HG03571 (cell line): ENCODE measurements at regions not wholly inside any gene's neighbourhood (a gene's known extent, or its start where the extent isn't known, plus 50 kb on each side); places are given as distances from the start of the nearest gene placed in this dataset.
"Not testable (repeated sequence)": the region's sequence is repeated elsewhere in the genome, so short reads cannot be mapped to it uniquely, and the experiment has no call there.

Source experiments
- ATAC-seq: cut with Tn5 transposase; IDR thresholded peaks from one replicate; pipeline ENCODE4 v1.9.1; 2021; ENCODE audit not compliant: unreplicated experiment

DNA sequence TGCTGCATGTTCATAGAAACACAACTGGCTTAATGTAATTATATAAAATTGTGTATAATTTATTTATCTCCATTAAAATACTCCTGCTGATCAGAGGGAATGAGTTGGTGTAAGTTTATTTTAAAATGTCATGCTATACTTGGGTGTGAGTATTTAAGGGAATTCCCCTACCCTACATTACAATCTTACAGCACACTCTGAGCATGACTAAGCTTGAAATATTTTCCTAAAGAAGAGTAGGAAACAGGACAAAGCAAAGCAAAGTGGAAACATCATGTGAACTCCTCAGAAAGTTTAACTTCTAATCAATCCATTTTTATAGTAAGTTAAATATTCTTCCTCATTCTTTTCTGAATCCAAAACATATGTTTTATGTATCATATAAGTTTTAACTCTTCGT is 1271.3 kb downstream of the EFNA5 start:
- no peak for ATAC-seq

DNA sequence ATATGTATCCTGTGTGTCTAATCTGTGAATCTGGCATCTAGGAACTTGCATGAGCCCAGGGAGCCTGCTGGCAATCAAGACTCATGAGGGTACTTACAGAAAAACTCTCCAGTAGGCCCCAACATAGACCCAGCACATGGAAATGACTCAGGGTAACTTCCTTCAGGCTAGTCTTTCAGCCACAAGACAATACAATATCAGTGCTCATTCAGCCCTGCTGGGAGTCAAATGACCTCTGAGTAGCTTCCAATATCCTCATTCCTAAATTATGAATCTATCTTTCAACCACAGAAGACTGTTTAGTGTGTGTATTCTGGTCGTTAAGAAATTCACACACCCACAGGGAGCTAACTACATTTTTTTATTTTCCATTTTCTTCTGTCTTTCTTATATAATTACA is 1273.0 kb downstream of the EFNA5 start:
- ATAC-seq = no peak

DNA sequence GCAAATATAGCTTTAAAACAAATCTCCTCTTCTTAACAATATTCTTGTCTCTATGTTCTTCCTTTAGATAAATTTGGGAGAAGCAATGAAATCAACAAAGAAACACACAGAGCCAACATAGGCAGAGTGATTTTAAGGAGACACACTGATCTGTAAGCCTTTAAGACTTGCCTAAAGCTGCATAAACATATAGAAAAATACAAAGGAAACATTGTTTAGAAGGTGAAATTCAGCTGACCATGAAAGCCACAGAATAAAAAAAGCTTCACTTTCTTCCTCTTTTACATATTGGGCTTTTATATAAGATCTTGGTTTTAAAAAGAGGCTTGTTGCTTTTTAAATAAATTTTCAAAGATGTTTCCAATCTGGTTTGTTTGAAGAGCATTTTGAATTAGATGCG is 1277.5 kb downstream of the EFNA5 start:
- no peak for ATAC-seq

GRCh38 chr5:106392766-106393165 is 1278.0 kb downstream of the EFNA5 start:
- ATAC-seq = no peak

GRCh38 chr5:106387767-106388166 is 1283.0 kb downstream of the EFNA5 start:
- ATAC-seq = not testable (repeated sequence)

DNA sequence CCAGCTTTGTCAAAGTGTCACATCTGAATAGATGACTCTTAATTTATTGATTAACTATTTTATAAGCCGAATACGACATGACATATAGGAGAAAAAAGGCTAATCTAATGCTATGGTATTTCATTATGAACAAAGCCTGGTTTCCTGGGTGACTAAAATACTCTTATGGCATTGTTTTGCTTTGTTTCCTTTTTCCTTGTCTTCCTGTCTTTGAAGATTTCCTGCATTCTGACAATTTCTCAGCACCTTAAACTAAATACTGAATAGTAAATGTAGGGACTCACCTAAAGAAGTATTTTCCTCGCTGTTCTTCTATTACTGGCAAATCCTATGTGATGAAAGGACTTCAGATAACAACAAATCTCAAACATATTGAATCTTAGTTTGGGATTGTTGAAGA is 1284.5 kb downstream of the EFNA5 start:
- ATAC-seq = no peak

- no peak for ATAC-seq
Measured at GRCh38 chr5:106380736-106381135, 1290.0 kb downstream of the EFNA5 start.

DNA sequence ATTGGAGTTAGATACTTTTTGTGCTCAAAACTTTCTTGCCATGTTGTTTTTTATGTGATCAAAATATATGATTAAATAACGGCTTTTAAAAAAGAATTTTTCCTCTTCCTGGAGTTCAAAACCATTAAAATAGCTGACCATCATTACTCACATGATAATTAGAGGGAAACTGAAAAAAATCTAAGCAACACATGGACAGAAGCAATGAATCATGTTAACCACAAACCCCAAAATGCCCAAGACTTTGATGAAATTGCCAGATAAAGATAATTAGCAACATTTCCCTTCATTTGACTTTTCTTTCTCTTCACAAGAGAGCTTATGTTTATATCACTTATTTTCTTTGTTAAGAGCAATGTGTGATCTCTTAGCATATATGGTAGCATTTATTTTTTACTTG is 1294.2 kb downstream of the EFNA5 start:
- ATAC-seq = no peak

GRCh38 chr5:106374956-106375355 is 1295.8 kb downstream of the EFNA5 start:
- ATAC-seq = no peak

DNA sequence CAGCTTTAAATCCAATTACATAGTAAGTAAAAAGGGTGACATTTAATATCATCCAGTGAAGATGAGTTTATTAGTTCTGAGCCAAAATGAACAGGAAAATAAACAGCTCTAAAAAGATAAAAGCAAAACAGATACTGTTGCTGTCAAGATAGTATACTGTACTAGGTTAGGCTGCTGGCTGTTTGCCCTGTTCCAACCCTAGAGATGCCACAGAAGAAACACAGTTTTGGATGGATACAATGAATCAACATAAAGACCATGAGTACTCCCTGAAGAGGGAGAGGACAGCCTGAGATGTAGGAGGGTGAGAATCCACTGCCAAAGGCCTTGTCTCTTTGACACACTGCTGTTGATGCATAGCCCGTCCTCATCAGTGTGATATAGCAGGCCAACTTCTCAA is 1302.7 kb downstream of the EFNA5 start:
- ATAC-seq = no peak

DNA sequence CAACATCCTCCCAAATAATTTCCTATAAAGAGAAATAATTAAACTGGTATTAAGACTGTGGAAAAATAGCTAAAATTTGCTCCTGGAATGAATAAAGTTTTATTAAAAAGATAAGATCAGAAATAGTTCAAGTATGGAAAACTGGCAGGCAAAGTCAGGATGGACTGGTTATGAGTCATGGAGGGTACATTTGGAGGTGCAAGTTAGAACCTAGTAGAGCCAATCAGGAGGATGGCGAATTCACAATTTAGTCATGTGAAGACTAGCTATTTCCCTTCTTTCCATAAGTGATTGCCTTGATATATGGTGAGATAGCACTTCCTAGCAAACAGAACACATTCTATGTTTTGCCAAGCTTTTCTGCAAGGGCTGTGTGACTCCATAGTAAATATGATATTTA is 1303.5 kb downstream of the EFNA5 start:
- ATAC-seq = no peak

DNA sequence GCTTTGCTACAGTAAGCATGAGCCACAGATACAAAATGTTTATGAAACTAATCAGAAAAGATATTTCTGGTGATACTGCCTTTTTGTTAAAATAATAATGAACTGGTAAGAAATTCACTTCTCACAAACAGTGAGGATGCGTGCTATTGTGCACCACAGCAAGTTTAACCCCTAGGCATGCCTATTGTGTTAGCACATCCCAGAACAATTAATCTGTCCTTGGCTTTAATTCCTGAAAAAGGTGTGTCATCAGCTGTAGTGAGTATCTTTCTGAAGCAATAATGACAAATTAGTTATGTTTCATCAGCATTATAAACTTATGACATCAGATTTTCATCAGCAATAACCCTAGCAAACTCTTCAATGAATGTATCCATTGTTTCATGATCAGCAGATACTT is 1307.2 kb downstream of the EFNA5 start:
- ATAC-seq = no peak

- no peak for ATAC-seq
Measured at GRCh38 chr5:106361905-106362304, 1308.8 kb downstream of the EFNA5 start.

- ATAC-seq = no peak
Measured at GRCh38 chr5:106331415-106331814, 1339.3 kb downstream of the EFNA5 start.

GRCh38 chr5:106324356-106324755 is 1346.4 kb downstream of the EFNA5 start:
- no peak for ATAC-seq

GRCh38 chr5:106321242-106321641 is 1349.5 kb downstream of the EFNA5 start:
- ATAC-seq = no peak

- ATAC-seq = no peak
Measured at GRCh38 chr5:106314221-106314824, 1356.4 kb downstream of the EFNA5 start.

GRCh38 chr5:106312360-106312759 is 1358.4 kb downstream of the EFNA5 start:
- no peak for ATAC-seq

- no peak for ATAC-seq
Measured at GRCh38 chr5:106311230-106311915, 1359.4 kb downstream of the EFNA5 start.

GRCh38 chr5:106307265-106307664 is 1363.5 kb downstream of the EFNA5 start:
- ATAC-seq = no peak

DNA sequence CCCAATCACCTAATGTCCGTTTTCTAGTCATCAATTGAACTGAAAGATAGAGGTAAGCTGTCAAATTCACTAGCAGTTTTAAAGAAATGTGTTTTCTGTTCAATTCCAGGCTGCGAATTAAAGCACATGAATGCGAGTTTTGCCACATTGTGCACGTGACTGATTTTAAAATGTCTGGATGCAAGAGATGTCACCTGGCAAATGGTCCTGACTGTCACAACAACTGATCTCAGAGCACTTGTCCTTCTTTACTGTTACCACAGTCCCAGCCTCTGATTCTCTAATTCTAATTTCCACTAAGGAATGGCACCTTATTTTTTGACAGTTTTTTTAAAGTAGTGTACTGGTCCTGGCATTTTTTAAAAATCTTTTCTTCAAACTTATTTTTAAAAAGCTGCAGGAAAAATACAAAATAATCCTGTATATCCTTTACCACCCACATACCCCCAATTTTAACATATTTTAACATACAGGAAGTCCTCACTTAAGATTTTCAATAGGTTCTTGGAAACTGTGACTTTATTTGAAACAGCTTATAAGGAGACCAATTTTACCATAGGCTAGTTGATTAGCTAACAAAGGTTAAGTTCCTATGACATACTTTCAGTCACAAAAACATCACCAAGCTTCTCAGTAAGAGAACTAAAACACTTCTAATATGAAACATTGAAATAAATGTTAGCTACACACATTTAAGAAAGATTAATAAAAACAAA is 1364.3 kb downstream of the EFNA5 start:
- no peak for ATAC-seq

DNA sequence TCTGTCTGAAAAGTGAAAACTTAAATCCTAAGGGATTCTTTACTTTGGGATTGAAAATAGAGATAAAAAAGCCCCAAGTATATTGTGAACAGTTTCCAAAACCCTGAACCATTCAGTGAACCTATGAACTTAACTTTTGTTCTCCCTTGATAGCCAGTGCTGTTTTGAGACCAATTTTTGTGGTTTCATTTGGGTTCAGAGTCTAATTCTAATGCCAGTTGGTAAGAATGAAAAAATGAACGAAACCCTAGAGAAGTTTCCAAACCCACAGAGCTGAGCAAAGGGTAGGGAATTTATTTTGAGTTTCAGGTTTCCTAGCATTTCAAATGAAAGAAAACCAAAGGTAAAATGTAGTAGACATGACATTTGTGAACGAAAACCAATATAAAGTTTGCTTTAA is 1366.8 kb downstream of the EFNA5 start:
- ATAC-seq = no peak
